Heart right ventricle (tissue), 16 donors: ENCODE measurements at regions not wholly inside any gene's neighbourhood (a gene's known extent, or its start where the extent isn't known, plus 50 kb on each side); places are given as distances from the start of the nearest gene placed in this dataset.

Experiments
- ATAC-seq, 8 donors: fragments of 200-7000 bp; cut with Tn5 transposase; one replicate each; pipeline ENCODE4 v1.9.1; 2020; ENCODE audit warnings: mild to moderate bottlenecking in 8 of 8, moderate library complexity in 8 of 8, moderate number of reproducible peaks in 1 of 8
- DNase-seq, 2 donors: peaks; one replicate each; pipeline ENCODE4 v3.0.0-alpha.2; 2020
- H3K27ac ChIP-seq, 10 donors: fragments of 200-600 bp; sonication (generic) in 2 of 10; one replicate each; pipeline versions ENCODE4 v1.5.0 to v1.8.0; 2020 to 2022; ENCODE audit warnings: mild to moderate bottlenecking in 3 of 10
- H3K27me3 ChIP-seq, 7 donors: fragments of 200-600 bp; one replicate each; pipeline ENCODE4 v1.8.0; 2021 to 2022; ENCODE audit warnings: mild to moderate bottlenecking in 2 of 7
- H3K36me3 ChIP-seq, 9 donors: fragments of 200-600 bp; sonication (generic) in 1 of 9; one replicate each; pipeline versions ENCODE4 v1.5.0 to v1.8.0; 2020 to 2022; ENCODE audit warnings: mild to moderate bottlenecking in 2 of 9
- H3K4me1 ChIP-seq, 9 donors: fragments of 200-600 bp; sonication (generic) in 1 of 9; one replicate each; pipeline versions ENCODE4 v1.5.0 to v1.8.0; 2020 to 2022; ENCODE audit warnings: mild to moderate bottlenecking in 4 of 9
- H3K4me3 ChIP-seq, 10 donors: fragments of 200-600 bp; sonication (generic) in 2 of 10; one replicate each; pipeline versions ENCODE4 v1.5.0 to v1.8.0; 2020 to 2022; ENCODE audit warnings: mild to moderate bottlenecking in 7 of 10, moderate library complexity in 2 of 10
- H3K9me3 ChIP-seq, 11 donors: fragments of 200-600 bp in 10 of 11; sonication (generic) in 2 of 11; one replicate each; pipeline versions ENCODE4 v1.5.0 to v1.8.0; 2013 to 2022; ENCODE audit warnings: mild to moderate bottlenecking in 2 of 11, control low read depth in 1 of 11, moderate library complexity in 1 of 11
- CTCF ChIP-seq, 9 donors: fragments of 200-600 bp; sonication (generic) in 2 of 9; IDR thresholded peaks; one replicate each; pipeline versions ENCODE4 v1.5.0 to v1.8.0; 2021 to 2022; ENCODE audit warnings: antibody characterized with exemption in 9 of 9, mild to moderate bottlenecking in 5 of 9, moderate library complexity in 1 of 9
- WGBS, 2 donors: extraction: QIAGEN DNeasy Blood & Tissue Kit; methylation state at CpG; one replicate each; pipeline ENCODE4 v1.1.7; 2013; ENCODE audit warnings: inconsistent platforms in 1 of 2; 5-methylcytosine and 5-hydroxymethylcytosine counted together
- intact Hi-C, 10 donors: fragments of 100-400 bp; cut with DNase I; formaldehyde crosslinking; loops; one replicate each; pipeline versions ENCODE4 v1.11.1 to v1.14.2; 2022
- donor health status: Arrhythmogenic right ventricular cardiomyopathy.
- donor health status: ischemic (EF 13 %, LVEDD 7.1; RV severe dilation, severe dysfunction).
- donor health status: healthy with polysubstance abuse.
- donor health status: DM: no; HTN: yes; CAD: no.
- donor health status: DM: no; HTN: no; CAD: no.
- donor health status: ischemic (EF 25% LVEDD 6.9; RV normal size, moderate dysfunction).
- donor health status: ischemic (EF 25% LVEDD 5.7; RV mildly dilated, moderate dysfunction).
- donor health status: healthy.
- donor health status: DM: yes; HTN: yes; CAD: no.
- donor health status: Ischemic cardiomyopathy.
- donor health status: ischemic (EF 35%, LVEDD 5.7; RV mildly dilated, moderate dysfunction).
- donor health status: nonischemic (EF 11% LVEDD 7.7; RV severe dilation, severe dysfunction).
- donor health status: DM: yes; HTN: yes; CAD: no.
- donor health status: PGD.
- donor health status: ischemic (EF 29% LVEDD 5.4; RV normal size, mild dysfunction).
- donor health status: nonischemic (EF 23%, LVEDD 6.1; RV moderate dilation, normal function).

GRCh38 chr15:96115642-96116041, 214.9 kb upstream of the NR2F2 start:
- no peaks in the 10 kb centered on the region for H3K27me3 ChIP-seq
- H3K36me3 ChIP-seq, result no peaks in the 10 kb centered on the region
- DNase-seq, result no peak
- WGBS, 2 donors, result 74% methylated on average over 2 of the region's 2 CpGs
- no peaks in the 10 kb centered on the region for H3K9me3 ChIP-seq
- H3K4me1 ChIP-seq, result no peaks in the 10 kb centered on the region
- no peak for TF ChIP-seq CTCF (IDR thresholded peaks at IDR 0.05)
- intact Hi-C loops, result loop anchor here in 1 of 10 donors (10.0 kb wide), 1 partner anchor 59 kb away; no protein-coding TSS in a partner anchor
- no peak overlapping the region for H3K4me3 ChIP-seq
- H3K27ac ChIP-seq, result no peak overlapping the region
- no peak for ATAC-seq

- no peak for DNase-seq
- no peak for TF ChIP-seq CTCF (IDR thresholded peaks at IDR 0.05)
- H3K36me3 ChIP-seq, result no peaks in the 10 kb centered on the region
- H3K4me3 ChIP-seq, result no peak overlapping the region
- ATAC-seq, result no peak
- H3K27me3 ChIP-seq, result no peaks in the 10 kb centered on the region
- no peaks in the 10 kb centered on the region for H3K4me1 ChIP-seq
- H3K9me3 ChIP-seq, result no peaks in the 10 kb centered on the region
- WGBS, 2 donors, result 59 to 87% methylated on average over 4 of the region's 4 CpGs
- no peak overlapping the region for H3K27ac ChIP-seq
- intact Hi-C loops, result loop anchor here in 1 of 10 donors (10.0 kb wide), 1 partner anchor 58 kb away; no protein-coding TSS in a partner anchor
Measured at GRCh38 chr15:96117270-96117669, 213.2 kb upstream of the NR2F2 start.

GRCh38 chr15:96119734-96120133, 210.8 kb upstream of the NR2F2 start:
- DNase-seq, result no peak
- H3K9me3 ChIP-seq, result no peaks in the 10 kb centered on the region
- intact Hi-C loops, result loop anchor here in 1 of 10 donors (10.0 kb wide), 1 partner anchor 55 kb away; no protein-coding TSS in a partner anchor
- no peak overlapping the region for H3K4me3 ChIP-seq
- no peaks in the 10 kb centered on the region for H3K27me3 ChIP-seq
- ATAC-seq, result no peak
- no peak for TF ChIP-seq CTCF (IDR thresholded peaks at IDR 0.05)
- no peaks in the 10 kb centered on the region for H3K36me3 ChIP-seq
- WGBS, 2 donors, result 88 to 96% methylated on average over 12 of the region's 12 CpGs
- no peaks in the 10 kb centered on the region for H3K4me1 ChIP-seq
- H3K27ac ChIP-seq, result no peak overlapping the region

GRCh38 chr15:96121086-96121920, 209.2 kb upstream of the NR2F2 start:
- Histone ChIP-seq H3K4me1 (no peaks in the 10 kb centered on the region), H3K4me3 (no peak overlapping the region), H3K9me3 (no peaks in the 10 kb centered on the region), H3K27ac (no peak overlapping the region), H3K36me3 (no peaks in the 10 kb centered on the region), H3K27me3 (no peaks in the 10 kb centered on the region)
- no peak for TF ChIP-seq CTCF (IDR thresholded peaks at IDR 0.05)
- WGBS, 2 donors, result 80 to 81% methylated on average over 12 of the region's 12 CpGs
- no peak for DNase-seq
- intact Hi-C loops, result no loop called here
- no peak for ATAC-seq
